Transverse colon (tissue), 3 donors: ENCODE measurements at regions not wholly inside any gene's neighbourhood (a gene's known extent, or its start where the extent isn't known, plus 50 kb on each side); places are given as distances from the start of the nearest gene placed in this dataset.

Source experiments
- CTCF ChIP-seq, 5 experiments: fragments of 200-600 bp in 3 of 5; fragments of 450-650 bp in 2 of 5; sonication (generic) in 3 of 5; IDR thresholded peaks; 1 replicate in 2 of 5; 2 replicates in 3 of 5; pipeline ENCODE4 v1.5.1; 2016 to 2017; ENCODE audit warnings: antibody characterized with exemption in 5 of 5, inconsistent platforms in 3 of 5, mild to moderate bottlenecking in 2 of 5, moderate library complexity in 1 of 5
- POLR2A ChIP-seq: fragments of 450-650 bp; IDR thresholded peaks from one replicate; pipeline ENCODE4 v1.6.1; 2016; ENCODE audit warnings: antibody characterized with exemption, mild to moderate bottlenecking, moderate library complexity

- no peak for TF ChIP-seq CTCF (IDR thresholded peaks at IDR 0.05)
- no peak for TF ChIP-seq POLR2A
Observed at GRCh38 chr18:965921-966758, 61.5 kb downstream of the ADCYAP1 start.
